B cell (primary cell): ENCODE measurements at regions not wholly inside any gene's neighbourhood (a gene's known extent, or its start where the extent isn't known, plus 50 kb on each side); places are given as distances from the start of the nearest gene placed in this dataset.

Experiments
- ATAC-seq: fragments of 200-7000 bp; cut with Tn5 transposase; one replicate; pipeline ENCODE4 v1.10.0; 2021; ENCODE audit warnings: low read depth, mild to moderate bottlenecking, moderate number of reproducible peaks, moderate library complexity
- CTCF ChIA-PET: fragments of 350-600 bp; sonication (Branson Sonifier 250); formaldehyde crosslinking; loops from one replicate; lab custom pipeline; 2021; ENCODE audit warnings: antibody characterized with exemption, inconsistent platforms; lab: Charles Lee
- POLR2A ChIA-PET: fragments of 350-600 bp; sonication (Branson Sonifier 250); formaldehyde crosslinking; loops from one replicate; lab custom pipeline; 2021; ENCODE audit warnings: antibody characterized with exemption; lab: Charles Lee
- DNase-seq: peaks from one replicate; pipeline ENCODE4 v3.0.0; 2013
- H2AFZ ChIP-seq: 2 replicates; pipeline ENCODE4 v1.6.1; 2012; ENCODE audit warnings: mild to moderate bottlenecking, low read depth, low read length; ENCODE audit not compliant: insufficient read depth, poor library complexity, severe bottlenecking
- H3K27ac ChIP-seq, 2 donors: 1 replicate in 1 of 2; 2 replicates in 1 of 2; pipeline ENCODE4 v1.5.1; 2012 to 2013; ENCODE audit warnings: low read length in 2 of 2, mild to moderate bottlenecking in 2 of 2, moderate library complexity in 1 of 2
- H3K27me3 ChIP-seq, 4 experiments: fragments of 200-600 bp in 1 of 4; sonication (generic) in 1 of 4; replicated peaks in 1 of 4; 1 replicate in 2 of 4; 2 replicates in 2 of 4; pipeline versions ENCODE4 v1.6.1 to v1.7.0; 2013 to 2016; ENCODE audit warnings: low read length in 3 of 4, mild to moderate bottlenecking in 2 of 4, mixed read lengths in 1 of 4, moderate library complexity in 1 of 4; ENCODE audit not compliant: insufficient read depth in 4 of 4, control insufficient read depth in 3 of 4; ENCODE audit errors: control extremely low read depth in 1 of 4
- H3K36me3 ChIP-seq, 2 experiments: replicated peaks in 1 of 2; 1 replicate in 1 of 2; 2 replicates in 1 of 2; pipeline versions ENCODE4 v1.6.1 to v1.7.1; 2013; ENCODE audit warnings: low read length in 1 of 2; ENCODE audit not compliant: insufficient read depth in 2 of 2, control insufficient read depth in 1 of 2; ENCODE audit errors: control extremely low read depth in 1 of 2, extremely low read depth in 1 of 2
- H3K4me1 ChIP-seq, 2 donors: fragments of 200-600 bp in 1 of 2; sonication (generic) in 1 of 2; 1 replicate in 1 of 2; 2 replicates in 1 of 2; pipeline versions ENCODE4 v1.5.1 to v1.6.1; 2013 to 2017; ENCODE audit warnings: low read length in 2 of 2; ENCODE audit not compliant: control insufficient read depth in 2 of 2, insufficient read depth in 2 of 2
- H3K4me2 ChIP-seq: replicated peaks from 2 replicates; pipeline ENCODE3; 2012; ENCODE audit warnings: mild to moderate bottlenecking, low read depth, low read length; ENCODE audit not compliant: poor library complexity, severe bottlenecking
- H3K4me3 ChIP-seq, 5 experiments: fragments of 200-600 bp in 1 of 5; sonication (generic) in 1 of 5; 1 replicate in 3 of 5; 2 replicates in 2 of 5; pipeline versions ENCODE4 v1.5.1 to v1.7.0; 2011 to 2016; ENCODE audit warnings: low read length in 4 of 5, mild to moderate bottlenecking in 4 of 5, low read depth in 2 of 5, control low read depth in 1 of 5, moderate library complexity in 1 of 5; ENCODE audit not compliant: insufficient read depth in 1 of 5; ENCODE audit errors: control extremely low read depth in 1 of 5, extremely low read depth in 1 of 5
- H3K79me2 ChIP-seq: fragments of 200-600 bp; sonication (generic); one replicate; pipeline ENCODE4 v1.6.0; 2016; ENCODE audit warnings: low read length; ENCODE audit not compliant: control insufficient read depth, insufficient read depth
- H3K9ac ChIP-seq: fragments of 200-600 bp; sonication (generic); 2 replicates; pipeline ENCODE4 v1.6.1; 2017; ENCODE audit warnings: mild to moderate bottlenecking, low read length, moderate library complexity
- H3K9me3 ChIP-seq, 3 donors: one replicate each; pipeline versions ENCODE4 v1.6.1 to v1.7.1; 2013; ENCODE audit warnings: low read length in 2 of 3; ENCODE audit not compliant: control insufficient read depth in 2 of 3, insufficient read depth in 1 of 3; ENCODE audit errors: control extremely low read depth in 1 of 3
- H4K20me1 ChIP-seq: 2 replicates; pipeline ENCODE4 v1.6.0; 2012; ENCODE audit warnings: mild to moderate bottlenecking, low read length; ENCODE audit not compliant: insufficient read depth, control insufficient read depth, poor library complexity, severe bottlenecking
- H3K27ac Mint-ChIP-seq: one replicate; pipeline ENCODE4 v1.8.0; 2021; ENCODE audit warnings: mixed read lengths
- H3K27me3 Mint-ChIP-seq: one replicate; pipeline ENCODE4 v1.8.0; 2021; ENCODE audit warnings: mixed read lengths
- H3K4me1 Mint-ChIP-seq: one replicate; pipeline ENCODE4 v1.8.0; 2021; ENCODE audit warnings: mixed read lengths
- H3K4me3 Mint-ChIP-seq: one replicate; pipeline ENCODE4 v1.8.0; 2021; ENCODE audit warnings: mixed read lengths
- H3K9me3 Mint-ChIP-seq: one replicate; pipeline ENCODE4 v1.8.0; 2022; ENCODE audit warnings: mixed read lengths; ENCODE audit not compliant: insufficient read depth
- EZH2 ChIP-seq: IDR thresholded peaks from 2 replicates; pipeline ENCODE4 v1.6.1; 2012; ENCODE audit warnings: borderline replicate concordance, low read depth, mild to moderate bottlenecking, moderate library complexity, low read length; ENCODE audit not compliant: insufficient read depth, poor library complexity, severe bottlenecking
- WGBS: methylation state at CpG from one replicate; pipeline ENCODE4 v1.1.5; 2013; ENCODE audit warnings: missing lambda C conversion rate; ENCODE audit not compliant: insufficient coverage; 5-methylcytosine and 5-hydroxymethylcytosine counted together
- intact Hi-C: fragments of 100-400 bp; cut with micrococcal nuclease; formaldehyde crosslinking; loops from one replicate; pipeline ENCODE4 v1.10.0; 2022
- TF ChIP-seq, protein P1 (sequence below): fragments of 200-600 bp; IDR thresholded peaks from one replicate; pipeline ENCODE4 v1.8.0; 2022; ENCODE audit warnings: antibody characterized with exemption, mild to moderate bottlenecking

DNA sequence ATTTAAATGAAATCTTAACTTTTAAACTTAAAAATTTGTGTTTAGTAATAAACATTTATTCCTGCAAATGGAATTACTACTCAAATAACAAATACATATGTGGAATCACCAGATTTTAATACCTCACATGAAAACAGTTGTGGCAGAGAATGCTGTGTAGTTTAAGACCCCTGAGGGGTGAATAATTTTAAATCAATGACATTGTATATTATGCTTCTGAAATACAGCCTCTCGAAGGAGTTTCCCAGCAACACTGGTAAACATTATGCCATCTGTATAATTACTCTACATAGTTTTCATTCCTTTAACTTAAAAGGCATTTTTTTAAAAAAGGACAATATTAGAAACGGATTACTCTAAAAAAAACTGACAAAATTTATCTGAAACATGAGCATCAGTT lies 2313.3 kb downstream of the ARAP2 start:
- Histone ChIP-seq H2AFZ (no peak overlapping the region), H4K20me1 (no peaks in the 10 kb centered on the region), H3K9me3 (no peaks in the 10 kb centered on the region), H3K4me2 (no peak overlapping the region), H3K9ac (no peak overlapping the region), H3K27me3 (no peaks in the 10 kb centered on the region), H3K4me3 (no peak overlapping the region), H3K27ac (no peak overlapping the region), H3K79me2 (no peaks in the 10 kb centered on the region), H3K4me1 (no peaks in the 10 kb centered on the region), H3K36me3 (no peaks in the 10 kb centered on the region)
- ChIA-PET CTCF (no interaction called here), POLR2A (no interaction called here)
- H3K9me3 Mint-ChIP-seq: peaks cover 7% of the 10 kb centered on the region
- no peak overlapping the region for H3K27ac Mint-ChIP-seq
- no peak for ATAC-seq
- TF ChIP-seq, protein P1, sequence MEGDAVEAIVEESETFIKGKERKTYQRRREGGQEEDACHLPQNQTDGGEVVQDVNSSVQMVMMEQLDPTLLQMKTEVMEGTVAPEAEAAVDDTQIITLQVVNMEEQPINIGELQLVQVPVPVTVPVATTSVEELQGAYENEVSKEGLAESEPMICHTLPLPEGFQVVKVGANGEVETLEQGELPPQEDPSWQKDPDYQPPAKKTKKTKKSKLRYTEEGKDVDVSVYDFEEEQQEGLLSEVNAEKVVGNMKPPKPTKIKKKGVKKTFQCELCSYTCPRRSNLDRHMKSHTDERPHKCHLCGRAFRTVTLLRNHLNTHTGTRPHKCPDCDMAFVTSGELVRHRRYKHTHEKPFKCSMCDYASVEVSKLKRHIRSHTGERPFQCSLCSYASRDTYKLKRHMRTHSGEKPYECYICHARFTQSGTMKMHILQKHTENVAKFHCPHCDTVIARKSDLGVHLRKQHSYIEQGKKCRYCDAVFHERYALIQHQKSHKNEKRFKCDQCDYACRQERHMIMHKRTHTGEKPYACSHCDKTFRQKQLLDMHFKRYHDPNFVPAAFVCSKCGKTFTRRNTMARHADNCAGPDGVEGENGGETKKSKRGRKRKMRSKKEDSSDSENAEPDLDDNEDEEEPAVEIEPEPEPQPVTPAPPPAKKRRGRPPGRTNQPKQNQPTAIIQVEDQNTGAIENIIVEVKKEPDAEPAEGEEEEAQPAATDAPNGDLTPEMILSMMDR: no peak
- TF ChIP-seq EZH2: no peak
- no peaks in the 10 kb centered on the region for H3K4me1 Mint-ChIP-seq
- intact Hi-C loops: no loop called here
- no peaks in the 10 kb centered on the region for H3K27me3 Mint-ChIP-seq
- no peak for DNase-seq
- no peak overlapping the region for H3K4me3 Mint-ChIP-seq
- WGBS: no CpG with 5 or more reads among the region's 2 CpGs

DNA sequence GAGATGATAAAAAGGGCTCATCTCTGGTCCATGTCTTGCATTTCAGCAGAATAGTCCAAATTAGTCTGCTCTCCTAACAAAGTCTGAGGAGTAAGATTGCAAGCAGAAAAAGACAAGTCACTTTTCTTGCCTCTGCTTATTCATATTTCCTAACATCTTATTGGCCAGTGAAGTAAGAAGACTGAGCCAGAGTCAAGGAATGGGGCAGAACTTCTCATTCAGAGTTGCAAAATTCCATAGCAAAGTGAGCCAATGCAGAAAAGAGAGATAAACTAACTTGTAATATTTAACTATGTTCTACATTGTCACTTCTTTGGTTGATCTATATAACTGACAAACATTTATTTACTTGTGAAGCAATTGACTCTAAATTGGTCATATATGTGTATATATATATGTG lies 2304.0 kb downstream of the ARAP2 start:
- Histone ChIP-seq H3K27me3 (no peaks in the 10 kb centered on the region), H3K79me2 (no peaks in the 10 kb centered on the region), H3K4me1 (no peaks in the 10 kb centered on the region), H3K9ac (no peak overlapping the region), H3K9me3 (no peaks in the 10 kb centered on the region), H3K4me2 (no peak overlapping the region), H3K36me3 (no peaks in the 10 kb centered on the region), H3K4me3 (no peak overlapping the region), H4K20me1 (no peaks in the 10 kb centered on the region), H3K27ac (no peak overlapping the region), H2AFZ (no peak overlapping the region)
- H3K27me3 Mint-ChIP-seq: no peaks in the 10 kb centered on the region
- H3K4me3 Mint-ChIP-seq: no peak overlapping the region
- intact Hi-C loops: no loop called here
- H3K27ac Mint-ChIP-seq: no peak overlapping the region
- no peak for TF ChIP-seq EZH2
- TF ChIP-seq, protein P1: no peak
- no peaks in the 10 kb centered on the region for H3K9me3 Mint-ChIP-seq
- ATAC-seq (no peak), DNase-seq (no peak)
- no peaks in the 10 kb centered on the region for H3K4me1 Mint-ChIP-seq
- ChIA-PET POLR2A (no interaction called here), CTCF (no interaction called here)
